Activated T-cell treated with anti-CD3 and anti-CD28 coated beads, Interleukin-2, amount 50 U/mL, for 72 hours (primary cell): ENCODE measurements at regions not wholly inside any gene's neighbourhood (a gene's known extent, or its start where the extent isn't known, plus 50 kb on each side); places are given as distances from the start of the nearest gene placed in this dataset.

ENCODE experiments used
- ATAC-seq, 2 donors: fragments of 150-1000 bp; cut with Tn5 transposase; replicated peaks in 1 of 2; 2 replicates each; pipeline ENCODE4 v1.10.0; 2021; ENCODE audit warnings: moderate library complexity in 2 of 2, mild to moderate bottlenecking in 1 of 2
- DNase-seq, 2 donors: peaks; one replicate each; pipeline ENCODE4 v3.0.0; 2021 to 2022; ENCODE audit warnings: mixed read lengths in 1 of 2
- H3K27ac Mint-ChIP-seq: one replicate; pipeline ENCODE4 v1.8.0; 2022; ENCODE audit warnings: mild to moderate bottlenecking, moderate library complexity, mixed read lengths
- H3K27me3 Mint-ChIP-seq: one replicate; pipeline ENCODE4 v1.8.0; 2022; ENCODE audit warnings: low read depth, mixed read lengths
- H3K36me3 Mint-ChIP-seq, 2 donors: one replicate each; pipeline ENCODE4 v1.8.0; 2022; ENCODE audit warnings: mixed read lengths in 2 of 2, mild to moderate bottlenecking in 1 of 2; ENCODE audit not compliant: insufficient read depth in 2 of 2
- H3K4me1 Mint-ChIP-seq: one replicate; pipeline ENCODE4 v1.8.0; 2022; ENCODE audit warnings: low read depth, mixed read lengths
- H3K4me3 Mint-ChIP-seq, 2 donors: one replicate each; pipeline ENCODE4 v1.8.0; 2022; ENCODE audit warnings: mild to moderate bottlenecking in 2 of 2, mixed read lengths in 2 of 2, moderate library complexity in 2 of 2
- H3K9me3 Mint-ChIP-seq, 2 donors: one replicate each; pipeline ENCODE4 v1.8.0; 2022; ENCODE audit warnings: mixed read lengths in 2 of 2

DNA sequence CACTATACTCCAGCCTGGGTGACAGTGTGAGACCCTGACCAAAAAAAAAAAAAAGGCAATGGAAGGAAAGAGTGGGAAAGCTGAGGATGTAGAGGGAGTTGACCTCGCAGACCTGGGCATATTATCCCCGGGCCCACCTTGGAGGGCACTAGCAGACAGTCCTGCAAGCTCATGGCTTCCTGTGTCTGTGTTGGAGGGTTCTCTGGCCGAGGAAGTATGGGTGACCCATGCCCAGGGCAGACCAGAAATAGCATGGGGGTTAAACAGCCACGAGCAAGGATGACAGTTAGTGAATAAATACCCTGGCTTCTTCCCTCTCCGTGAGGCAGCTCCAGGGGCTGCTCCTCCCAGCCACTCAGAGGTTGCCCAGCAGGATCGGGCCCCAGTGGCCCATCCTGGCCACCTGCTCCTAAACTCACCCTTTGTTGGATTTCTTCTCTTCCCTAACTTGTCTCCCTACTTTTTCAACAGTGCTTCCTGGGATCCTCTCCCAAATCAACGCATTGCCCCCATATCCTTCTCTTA is 485.8 kb downstream of the ZNF536 start:
- Mint-ChIP-seq H3K27ac (no peak overlapping the region), H3K9me3 (no peaks in the 10 kb centered on the region), H3K4me1 (no peaks in the 10 kb centered on the region), H3K36me3 (no peaks in the 10 kb centered on the region), H3K4me3 (no peak overlapping the region), H3K27me3 (peaks cover 4% of the 10 kb centered on the region)
- no peak for ATAC-seq
- no peak for DNase-seq

- H3K4me1 Mint-ChIP-seq: no peaks in the 10 kb centered on the region
- no peaks in the 10 kb centered on the region for H3K9me3 Mint-ChIP-seq
- no peak overlapping the region for H3K4me3 Mint-ChIP-seq
- no peak overlapping the region for H3K27ac Mint-ChIP-seq
- no peaks in the 10 kb centered on the region for H3K36me3 Mint-ChIP-seq
- H3K27me3 Mint-ChIP-seq: peaks cover 4% of the 10 kb centered on the region
- ATAC-seq: no peak
- DNase-seq: no peak
Measured at GRCh38 chr19:30857388-30857787, 485.2 kb downstream of the ZNF536 start.

GRCh38 chr19:30856786-30857185 is 484.6 kb downstream of the ZNF536 start:
- ATAC-seq: no peak

GRCh38 chr19:30856376-30856775 is 484.2 kb downstream of the ZNF536 start:
- no peak overlapping the region for H3K27ac Mint-ChIP-seq
- H3K27me3 Mint-ChIP-seq: peaks cover 4% of the 10 kb centered on the region
- no peaks in the 10 kb centered on the region for H3K36me3 Mint-ChIP-seq
- H3K9me3 Mint-ChIP-seq: no peaks in the 10 kb centered on the region
- ATAC-seq (no peak), DNase-seq (no peak)
- no peak overlapping the region for H3K4me3 Mint-ChIP-seq
- no peaks in the 10 kb centered on the region for H3K4me1 Mint-ChIP-seq

More at GRCh38 chr19:30856786-30857185, 484.6 kb downstream of the ZNF536 start:
- Mint-ChIP-seq H3K27ac (no peak overlapping the region), H3K9me3 (no peaks in the 10 kb centered on the region), H3K36me3 (no peaks in the 10 kb centered on the region), H3K4me1 (no peaks in the 10 kb centered on the region), H3K27me3 (peaks cover 4% of the 10 kb centered on the region), H3K4me3 (no peak overlapping the region)
- DNase-seq: no peak

DNA sequence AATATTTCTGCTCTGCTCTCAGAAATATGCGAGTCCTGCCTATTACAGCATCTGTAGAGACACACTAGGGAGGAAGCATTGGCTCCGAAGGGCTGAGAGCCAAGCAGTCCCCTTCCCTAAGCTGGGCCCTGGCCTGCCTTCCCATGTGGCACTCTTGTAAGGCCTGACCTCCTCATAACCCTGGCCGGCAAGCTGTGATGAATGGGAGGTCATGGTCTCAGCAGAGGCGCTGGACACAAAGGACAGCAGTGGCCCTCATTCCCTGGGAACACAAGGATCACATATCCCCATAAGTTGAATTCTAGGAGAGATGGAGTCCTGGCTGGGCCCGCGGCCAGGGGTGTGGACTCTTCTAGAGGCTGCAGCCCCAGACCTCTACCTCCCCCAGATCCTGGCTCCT is 483.3 kb downstream of the ZNF536 start:
- Mint-ChIP-seq H3K27me3 (peaks cover 4% of the 10 kb centered on the region), H3K27ac (no peak overlapping the region), H3K9me3 (no peaks in the 10 kb centered on the region), H3K4me3 (no peak overlapping the region), H3K36me3 (no peaks in the 10 kb centered on the region), H3K4me1 (no peaks in the 10 kb centered on the region)
- ATAC-seq (no peak), DNase-seq (no peak)

GRCh38 chr19:30854661-30855060 is 482.5 kb downstream of the ZNF536 start:
- Mint-ChIP-seq H3K4me3 (no peak overlapping the region), H3K27me3 (peaks cover 4% of the 10 kb centered on the region), H3K9me3 (no peaks in the 10 kb centered on the region), H3K4me1 (no peaks in the 10 kb centered on the region), H3K27ac (no peak overlapping the region), H3K36me3 (no peaks in the 10 kb centered on the region)
- ATAC-seq (no peak), DNase-seq (no peak)

- no peaks in the 10 kb centered on the region for H3K4me1 Mint-ChIP-seq
- H3K4me3 Mint-ChIP-seq: no peak overlapping the region
- ATAC-seq (no peak), DNase-seq (no peak)
- no peaks in the 10 kb centered on the region for H3K9me3 Mint-ChIP-seq
- H3K36me3 Mint-ChIP-seq: no peaks in the 10 kb centered on the region
- H3K27ac Mint-ChIP-seq: no peak overlapping the region
- H3K27me3 Mint-ChIP-seq: peaks cover 4% of the 10 kb centered on the region
Measured at GRCh38 chr19:30854207-30854606, 482.0 kb downstream of the ZNF536 start.

GRCh38 chr19:30853036-30853435 is 480.9 kb downstream of the ZNF536 start:
- H3K27ac Mint-ChIP-seq: no peak overlapping the region
- DNase-seq (no peak), ATAC-seq (no peak)
- no peaks in the 10 kb centered on the region for H3K4me1 Mint-ChIP-seq
- H3K36me3 Mint-ChIP-seq: no peaks in the 10 kb centered on the region
- no peak overlapping the region for H3K4me3 Mint-ChIP-seq
- H3K27me3 Mint-ChIP-seq: peaks cover 4% of the 10 kb centered on the region
- H3K9me3 Mint-ChIP-seq: no peaks in the 10 kb centered on the region

GRCh38 chr19:30852168-30852567 is 480.0 kb downstream of the ZNF536 start:
- ATAC-seq: no peak
- DNase-seq: no peak

GRCh38 chr19:30851646-30852045 is 479.5 kb downstream of the ZNF536 start:
- peaks cover 4% of the 10 kb centered on the region for H3K27me3 Mint-ChIP-seq
- H3K4me1 Mint-ChIP-seq: no peaks in the 10 kb centered on the region
- no peak overlapping the region for H3K27ac Mint-ChIP-seq
- no peaks in the 10 kb centered on the region for H3K9me3 Mint-ChIP-seq
- H3K36me3 Mint-ChIP-seq: no peaks in the 10 kb centered on the region
- H3K4me3 Mint-ChIP-seq: no peak overlapping the region
- no peak for DNase-seq
- no peak for ATAC-seq

More at GRCh38 chr19:30852168-30852567, 480.0 kb downstream of the ZNF536 start:
- peaks cover 4% of the 10 kb centered on the region for H3K27me3 Mint-ChIP-seq
- H3K27ac Mint-ChIP-seq: no peak overlapping the region
- no peaks in the 10 kb centered on the region for H3K9me3 Mint-ChIP-seq
- no peaks in the 10 kb centered on the region for H3K36me3 Mint-ChIP-seq
- H3K4me3 Mint-ChIP-seq: no peak overlapping the region
- H3K4me1 Mint-ChIP-seq: no peaks in the 10 kb centered on the region

- H3K4me1 Mint-ChIP-seq: no peaks in the 10 kb centered on the region
- H3K36me3 Mint-ChIP-seq: no peaks in the 10 kb centered on the region
- peaks cover 4% of the 10 kb centered on the region for H3K27me3 Mint-ChIP-seq
- no peak overlapping the region for H3K4me3 Mint-ChIP-seq
- H3K27ac Mint-ChIP-seq: no peak overlapping the region
- no peaks in the 10 kb centered on the region for H3K9me3 Mint-ChIP-seq
- ATAC-seq: no peak
- no peak for DNase-seq
Measured at GRCh38 chr19:30848636-30849425, 476.6 kb downstream of the ZNF536 start.

DNA sequence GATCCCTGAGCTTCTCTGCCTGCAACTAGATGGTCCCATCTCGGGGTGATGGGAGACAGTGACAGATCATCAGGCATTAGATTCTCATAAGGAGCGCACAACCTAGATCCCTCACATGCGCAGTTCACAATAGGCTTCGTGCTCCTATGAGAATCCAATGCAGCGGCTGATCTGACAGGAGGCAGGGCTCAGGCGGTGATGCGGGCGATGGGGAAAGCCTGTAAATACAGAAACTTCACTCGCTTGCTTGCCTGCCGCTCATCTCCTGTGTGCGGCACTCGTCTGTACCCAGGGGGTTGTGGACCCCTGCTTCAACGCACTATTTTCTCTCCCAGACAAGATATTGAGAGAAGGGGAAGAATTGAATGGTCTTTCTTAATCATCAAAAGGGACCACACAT is 473.9 kb downstream of the ZNF536 start:
- Mint-ChIP-seq H3K4me1 (no peaks in the 10 kb centered on the region), H3K27me3 (no peaks in the 10 kb centered on the region), H3K27ac (no peak overlapping the region), H3K4me3 (no peak overlapping the region), H3K36me3 (no peaks in the 10 kb centered on the region), H3K9me3 (no peaks in the 10 kb centered on the region)
- DNase-seq: no peak
- no peak for ATAC-seq

GRCh38 chr19:30842926-30843325 is 470.7 kb downstream of the ZNF536 start:
- DNase-seq (no peak), ATAC-seq (no peak)
- H3K4me1 Mint-ChIP-seq: no peaks in the 10 kb centered on the region
- no peaks in the 10 kb centered on the region for H3K36me3 Mint-ChIP-seq
- no peaks in the 10 kb centered on the region for H3K9me3 Mint-ChIP-seq
- no peak overlapping the region for H3K27ac Mint-ChIP-seq
- H3K27me3 Mint-ChIP-seq: no peaks in the 10 kb centered on the region
- no peak overlapping the region for H3K4me3 Mint-ChIP-seq

DNA sequence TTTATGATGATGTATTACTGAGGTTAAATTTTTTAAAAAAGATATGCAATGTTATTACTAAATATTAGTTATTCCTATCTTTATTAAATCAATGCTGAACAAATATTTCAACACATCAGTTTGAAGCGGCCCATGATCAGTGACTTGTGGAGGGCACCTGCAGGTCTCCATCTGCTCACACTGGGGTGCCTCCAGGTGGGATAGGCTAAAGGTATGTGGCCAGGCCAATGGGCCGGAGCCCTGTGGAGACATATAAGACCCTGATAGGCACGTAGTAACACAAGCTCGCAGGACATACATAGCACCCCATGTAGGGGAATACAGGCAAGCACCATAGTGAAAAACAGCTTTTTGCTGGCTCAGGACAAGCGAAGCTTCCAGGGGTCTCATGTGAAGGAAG is 469.8 kb downstream of the ZNF536 start:
- Mint-ChIP-seq H3K4me3 (no peak overlapping the region), H3K4me1 (no peaks in the 10 kb centered on the region), H3K27me3 (no peaks in the 10 kb centered on the region), H3K27ac (no peak overlapping the region), H3K9me3 (peaks cover 0 to 1% of the 10 kb centered on the region in 2 donors), H3K36me3 (no peaks in the 10 kb centered on the region)
- ATAC-seq (no peak), DNase-seq (no peak)
